SK-N-MC (cell line): ENCODE measurements at regions not wholly inside any gene's neighbourhood (a gene's known extent, or its start where the extent isn't known, plus 50 kb on each side); places are given as distances from the start of the nearest gene placed in this dataset.

Experiments used
- EZH2 ChIP-seq: fragments of 200-600 bp; sonication (generic); IDR thresholded peaks from one replicate; pipeline ENCODE4 v1.6.1; 2017; ENCODE audit warnings: antibody characterized with exemption
- POLR2AphosphoS5 ChIP-seq: IDR thresholded peaks from 2 replicates; pipeline ENCODE4 v1.6.1; 2012; ENCODE audit warnings: mild to moderate bottlenecking, low read depth, low read length, borderline replicate concordance

DNA sequence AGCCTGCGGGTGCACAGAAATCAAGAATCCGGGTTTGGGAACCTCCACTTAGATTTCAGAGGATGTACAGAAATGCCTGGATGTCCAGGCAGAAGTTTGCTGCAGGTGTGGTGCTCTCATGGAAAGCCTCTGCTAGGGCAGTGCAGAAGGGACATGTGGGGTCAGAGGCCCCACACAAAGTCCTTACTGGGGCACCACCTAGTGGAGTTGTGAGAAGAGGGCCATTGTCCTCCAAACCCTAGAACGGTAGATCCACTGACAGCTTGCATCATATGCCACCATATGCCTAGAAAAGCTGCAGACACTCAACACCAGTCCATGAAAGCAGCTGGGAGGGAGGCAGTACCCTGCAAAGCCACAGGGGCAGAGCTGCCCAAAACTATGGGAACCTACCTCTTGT, 833.0 kb downstream of the TMEM182 start:
- TF ChIP-seq POLR2AphosphoS5 = no peak
- TF ChIP-seq EZH2 = no peak
